GM21723 (cell line): ENCODE measurements at regions not wholly inside any gene's neighbourhood (a gene's known extent, or its start where the extent isn't known, plus 50 kb on each side); places are given as distances from the start of the nearest gene placed in this dataset.
"Not testable (repeated sequence)": the region's sequence is repeated elsewhere in the genome, so short reads cannot be mapped to it uniquely, and the experiment has no call there.

ENCODE experiments used
- ATAC-seq: cut with Tn5 transposase; IDR thresholded peaks from one replicate; pipeline ENCODE4 v1.9.1; 2021; ENCODE audit warnings: mild to moderate bottlenecking, moderate library complexity; ENCODE audit not compliant: unreplicated experiment

DNA sequence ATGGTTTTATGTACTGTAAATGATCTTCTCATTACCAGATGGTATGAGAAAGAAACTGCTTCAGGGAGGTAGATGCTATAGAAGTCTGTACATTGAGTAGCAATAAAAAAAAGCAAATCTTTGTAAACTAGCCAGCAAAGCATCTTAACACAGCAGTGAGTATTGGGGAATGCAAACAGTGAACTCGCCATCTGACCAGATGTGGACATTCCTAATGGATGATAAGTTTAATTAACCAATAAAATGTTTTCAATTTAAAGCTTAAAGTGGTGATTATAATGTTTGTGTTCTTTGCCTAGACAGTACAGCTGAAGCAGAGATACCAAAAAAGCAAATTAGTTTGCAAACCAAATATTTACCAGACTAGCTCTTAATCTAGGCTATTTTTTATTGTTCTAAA is 1144.2 kb downstream of the FAT4 start:
- no peak for ATAC-seq

DNA sequence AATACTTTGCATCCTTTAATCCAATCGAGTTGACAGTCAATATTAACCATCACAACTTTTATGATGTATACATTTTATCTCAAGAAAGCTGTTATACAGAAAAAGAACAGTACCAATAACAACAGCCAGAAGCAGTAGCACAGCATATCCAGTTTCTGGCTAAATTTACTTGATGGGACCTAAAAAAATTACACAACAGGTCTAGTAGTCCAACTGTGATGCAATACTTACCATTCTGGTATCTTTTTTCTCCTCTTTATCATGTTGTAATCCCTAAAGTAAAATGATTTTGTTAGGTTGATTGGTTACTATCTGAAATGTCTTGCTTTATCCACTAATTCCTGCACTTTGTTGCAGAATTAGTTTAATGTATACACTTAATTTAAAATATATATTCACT is 1150.6 kb downstream of the FAT4 start:
- no peak for ATAC-seq

DNA sequence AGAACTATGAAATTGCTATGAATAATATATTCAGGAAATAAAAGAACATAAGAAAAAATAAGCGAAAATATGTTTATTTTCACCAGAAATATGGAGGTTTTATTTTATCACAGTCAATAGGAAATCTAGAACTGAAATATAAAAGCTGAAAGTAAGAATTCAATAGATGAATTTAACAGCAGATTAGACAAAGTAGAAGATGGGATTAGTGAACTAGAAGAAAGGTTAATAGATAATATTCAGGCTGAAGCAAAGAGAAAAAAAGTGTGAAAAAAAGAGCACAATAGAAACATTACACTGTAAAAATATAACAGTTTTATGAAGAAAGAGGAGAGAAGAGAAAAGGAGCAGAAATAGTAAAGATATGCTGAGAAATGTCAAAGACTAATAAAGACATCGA is 1152.1 kb downstream of the FAT4 start:
- ATAC-seq = no peak

DNA sequence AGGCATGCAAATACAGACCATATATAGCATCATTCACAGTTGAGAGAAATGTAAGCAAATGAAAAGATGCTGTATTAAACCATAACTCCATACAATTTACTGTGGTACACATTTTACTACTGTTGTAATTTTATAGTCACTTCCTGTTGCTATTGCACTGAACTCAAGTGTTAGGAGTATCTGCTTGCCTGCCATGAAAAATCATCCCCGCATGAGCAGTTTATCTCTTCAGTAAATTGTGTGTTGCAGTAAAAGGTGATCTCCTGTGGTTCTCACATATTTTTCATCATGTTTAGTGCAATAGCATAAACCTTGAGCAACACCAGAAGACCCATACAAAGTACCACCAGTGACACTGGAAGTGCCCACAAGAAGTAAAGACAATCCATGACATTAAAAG is 1153.4 kb downstream of the FAT4 start:
- ATAC-seq = no peak

DNA sequence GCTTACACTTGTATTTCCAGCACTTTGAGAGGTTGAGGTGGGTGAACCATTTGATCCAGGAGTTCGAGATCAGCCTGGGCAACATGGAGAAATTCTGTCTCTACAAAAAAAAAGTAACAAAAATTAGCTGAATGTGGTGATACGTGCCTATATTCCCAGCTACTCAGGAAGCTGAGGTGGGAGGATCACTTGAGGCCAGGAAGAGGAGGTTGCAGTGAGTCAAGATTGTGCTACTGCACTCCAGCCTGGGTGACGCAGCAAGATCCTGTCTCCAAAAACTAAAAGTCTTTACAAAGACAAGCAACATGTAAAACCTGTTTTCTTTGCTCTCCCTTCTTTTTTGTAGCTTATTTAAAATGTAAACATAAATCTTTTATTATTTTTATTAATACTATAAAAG is 1156.1 kb downstream of the FAT4 start:
- ATAC-seq = no peak

DNA sequence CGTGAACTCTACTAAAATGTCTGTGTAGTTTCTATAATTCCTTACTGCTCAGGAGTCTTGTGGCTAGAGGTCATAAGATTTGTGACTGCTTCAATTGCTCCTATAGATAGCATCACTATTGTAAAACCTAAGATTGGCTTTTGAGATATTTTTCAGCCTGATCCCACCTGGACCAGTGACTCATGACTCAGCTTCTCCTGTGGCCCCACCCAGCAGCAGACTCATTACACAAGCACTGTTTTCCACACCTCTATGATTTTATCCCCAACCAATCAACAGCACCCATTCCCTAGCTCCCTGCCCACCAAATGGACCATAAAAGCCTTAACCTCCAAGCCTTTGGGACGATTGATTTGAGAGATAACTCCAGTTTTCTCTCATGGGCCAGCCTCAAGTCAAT is 1157.0 kb upstream of the INTU start:
- ATAC-seq = no peak

DNA sequence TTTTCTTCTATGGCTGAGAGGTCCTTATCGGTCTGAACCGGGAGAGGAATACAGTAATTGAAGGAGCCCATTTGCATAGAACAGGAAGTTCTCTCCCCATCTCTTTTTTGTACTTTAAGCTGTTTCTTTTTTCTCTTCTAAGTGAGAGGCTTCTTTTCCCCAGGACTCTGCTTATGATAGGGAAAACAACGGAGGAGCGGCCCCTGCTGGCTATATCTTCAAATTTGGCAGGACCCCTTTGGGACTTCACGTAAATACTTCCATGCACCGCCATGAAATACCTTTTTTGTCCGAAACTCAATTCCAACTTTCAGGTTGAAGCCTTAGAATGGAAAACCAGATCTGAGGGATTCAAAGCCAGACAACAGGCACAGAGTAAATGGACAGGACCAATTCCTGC is 1153.0 kb upstream of the INTU start:
- no peak for ATAC-seq

DNA sequence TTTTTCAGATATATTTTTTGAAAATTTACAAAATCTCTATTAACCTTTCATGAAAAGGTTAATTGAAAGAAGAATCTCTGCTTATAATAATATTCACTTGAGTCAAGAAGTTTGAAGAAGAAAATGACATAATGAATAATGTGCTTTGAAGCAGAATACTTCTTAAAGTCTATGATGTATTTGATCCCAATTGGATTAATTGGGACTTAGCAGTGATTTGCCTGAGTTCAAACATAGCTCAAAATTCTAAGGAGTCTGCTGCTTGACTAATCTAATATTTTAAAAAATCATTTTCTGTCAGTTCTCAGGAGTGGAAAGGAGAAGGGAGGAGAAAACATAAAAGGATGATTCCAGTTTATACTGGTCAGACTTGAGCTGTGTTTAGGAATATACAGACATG is 1150.4 kb upstream of the INTU start:
- ATAC-seq = no peak

DNA sequence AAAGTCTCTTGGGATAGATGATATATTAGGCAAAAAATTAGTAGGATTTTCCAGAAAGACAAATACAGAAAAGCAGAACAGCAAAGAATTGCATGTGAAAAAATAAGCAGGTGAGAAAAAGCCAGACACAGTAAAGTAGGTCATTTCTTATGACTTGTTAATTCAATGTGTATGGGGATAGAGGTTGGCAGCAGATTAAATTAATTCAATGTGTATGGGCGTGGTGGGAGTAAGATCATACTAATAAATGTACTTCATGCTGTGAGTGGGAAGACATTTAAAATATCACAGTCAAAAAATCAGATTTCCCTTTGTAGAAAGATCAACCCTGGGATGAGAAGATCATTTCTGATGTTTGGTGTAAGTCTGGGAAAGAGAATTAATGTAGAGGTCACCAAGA is 1146.4 kb upstream of the INTU start:
- no peak for ATAC-seq

DNA sequence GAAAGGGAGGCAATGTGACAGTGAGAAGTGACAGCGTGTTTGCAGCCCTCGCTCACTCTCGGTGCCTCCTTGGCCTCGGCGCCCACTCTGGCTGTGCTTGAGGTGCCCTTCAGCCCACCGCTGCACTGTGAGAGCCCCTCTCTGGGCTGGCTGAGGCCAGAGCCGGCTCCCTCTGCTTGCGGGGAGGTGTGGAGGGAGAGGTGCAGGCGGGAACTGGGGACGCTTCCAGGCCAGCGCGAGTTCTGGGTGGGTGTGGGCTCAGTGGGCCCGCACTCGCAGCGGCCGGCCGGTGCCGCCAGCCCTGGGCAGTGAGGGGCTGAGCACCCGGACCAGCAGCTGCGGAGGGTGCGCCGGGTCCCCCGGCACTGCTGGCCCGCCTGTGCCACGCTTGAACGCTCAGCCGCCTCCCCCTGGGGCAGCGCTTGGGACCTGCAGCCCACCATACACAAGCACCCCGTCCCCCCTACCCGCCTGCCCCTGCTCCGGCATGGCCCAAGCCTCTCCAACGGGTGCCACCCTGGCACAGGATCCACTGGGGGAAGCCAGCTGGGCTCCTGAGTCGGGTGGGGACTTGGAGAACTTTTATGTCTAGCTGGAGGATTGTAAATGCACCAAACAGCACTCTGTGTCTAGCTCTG is 1142.8 kb upstream of the INTU start:
- ATAC-seq = no peak

DNA sequence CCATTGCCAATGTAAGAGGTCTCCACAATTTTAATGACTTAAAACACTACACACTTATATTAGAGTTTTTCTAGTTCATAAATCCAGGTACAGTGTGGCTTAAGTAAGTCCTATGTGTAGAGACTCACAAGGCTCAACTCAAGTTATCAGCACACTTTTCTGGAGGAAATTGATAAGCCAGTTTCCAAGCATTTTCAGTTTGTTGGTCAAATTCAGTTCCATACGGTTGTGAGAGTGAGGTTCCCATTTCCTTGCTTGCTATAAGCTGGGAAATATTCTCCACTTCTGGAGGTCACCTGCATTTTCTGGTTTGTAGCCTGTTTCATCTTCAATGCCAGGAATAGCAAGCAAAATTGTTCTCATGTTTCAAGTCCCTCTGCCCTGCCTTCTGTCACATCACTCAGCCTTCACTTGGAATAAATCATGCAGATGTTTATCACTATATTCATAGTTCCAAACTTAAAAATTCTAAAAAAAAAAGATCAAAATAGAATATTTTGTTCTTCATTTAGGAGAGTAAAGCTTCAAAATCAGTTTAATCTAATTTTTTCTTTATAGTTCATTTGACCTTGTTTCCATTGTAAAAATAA is 1137.5 kb upstream of the INTU start:
- ATAC-seq = no peak

DNA sequence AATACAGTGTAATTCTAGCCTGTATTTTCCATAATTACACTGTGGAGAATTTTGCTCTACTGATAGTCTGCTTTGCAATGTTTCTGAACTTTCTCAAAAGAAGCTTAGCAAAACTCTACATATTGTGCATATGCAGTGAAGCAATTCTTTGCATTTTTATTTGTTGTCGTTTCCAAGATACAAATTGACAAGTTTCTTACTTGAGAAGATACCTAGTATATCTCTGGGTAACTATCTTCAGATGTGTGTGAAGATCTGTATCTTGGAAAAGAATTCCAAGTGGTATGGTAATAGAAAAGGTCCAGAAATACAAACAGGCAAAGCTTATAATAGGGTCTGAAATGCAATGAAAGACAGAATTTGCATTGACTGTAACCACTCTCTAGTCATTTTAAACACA is 1119.8 kb upstream of the INTU start:
- ATAC-seq = no peak

DNA sequence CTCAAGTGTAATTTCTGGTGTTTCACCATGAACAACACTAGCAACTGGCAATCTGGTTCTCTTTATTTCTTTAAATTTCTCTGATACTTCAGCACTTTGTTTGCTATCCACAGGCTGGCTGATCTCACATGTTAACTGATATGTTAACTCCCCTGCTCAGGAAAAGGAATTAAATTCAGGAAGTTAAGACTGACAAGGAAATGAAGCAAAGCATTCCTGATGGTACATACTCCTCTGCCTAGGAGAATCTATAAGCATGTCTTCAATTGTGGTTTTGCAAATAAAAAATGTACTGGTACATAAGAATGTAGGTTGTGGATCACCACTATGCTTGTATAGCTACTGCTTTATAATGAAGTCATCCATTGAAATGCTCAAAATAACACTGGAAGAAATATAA is 1119.2 kb upstream of the INTU start:
- no peak for ATAC-seq

DNA sequence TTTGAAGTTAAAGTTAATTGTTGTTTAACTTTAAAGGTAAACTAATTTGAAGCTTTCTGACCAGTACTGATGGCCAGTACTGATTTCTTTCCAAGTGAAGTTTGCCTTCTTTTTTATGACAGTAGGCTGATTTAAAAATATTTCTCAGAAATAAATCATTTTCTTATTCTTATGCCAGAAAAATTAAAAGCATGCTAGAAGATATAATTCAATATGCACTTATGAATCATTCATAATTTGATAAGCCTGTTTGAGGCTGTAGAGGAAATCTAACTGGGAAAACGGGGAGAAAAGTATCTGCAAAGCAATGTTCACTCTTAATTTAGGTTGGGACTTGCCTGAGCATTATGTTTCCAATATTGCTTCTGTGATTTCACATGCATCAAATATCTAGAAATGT is 1112.0 kb upstream of the INTU start:
- ATAC-seq = no peak

DNA sequence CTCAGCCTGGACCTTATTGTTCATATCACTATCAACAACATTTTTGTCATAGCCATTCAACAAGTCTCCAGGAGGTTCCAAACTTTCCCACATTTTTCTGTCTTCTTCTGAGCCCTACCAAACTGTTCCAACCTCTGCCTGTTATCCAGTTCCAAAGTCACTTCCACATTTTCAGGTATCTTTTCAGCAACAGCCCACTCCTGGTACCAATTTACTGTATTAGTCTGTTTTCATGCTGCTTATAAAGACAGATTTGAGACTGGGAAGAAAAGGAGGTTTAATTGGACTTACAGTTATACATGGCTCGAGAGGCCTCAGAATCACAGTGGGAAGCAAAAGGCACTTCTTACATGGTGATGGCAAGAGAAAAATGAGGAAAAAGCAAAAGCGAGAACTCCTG is 1107.4 kb upstream of the INTU start:
- not testable (repeated sequence) for ATAC-seq

DNA sequence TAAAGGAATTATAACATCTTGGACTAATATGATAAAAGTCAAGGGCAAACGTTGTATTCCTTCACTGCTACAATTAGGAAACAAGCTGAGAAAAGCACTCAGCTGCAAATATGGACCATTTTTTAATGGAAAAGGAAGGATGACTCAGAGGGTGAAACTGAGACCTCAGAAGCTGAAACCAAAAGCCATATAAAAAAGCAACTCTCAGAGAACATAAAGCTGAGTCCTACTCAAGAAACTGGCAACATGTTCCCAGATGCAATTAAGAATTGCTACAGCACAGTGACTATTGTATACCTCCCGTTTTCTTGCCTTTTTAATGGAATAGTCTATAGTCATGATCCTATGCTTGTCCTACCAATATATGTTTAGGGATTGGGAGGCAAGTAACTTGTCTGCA is 1106.4 kb upstream of the INTU start:
- no peak for ATAC-seq

DNA sequence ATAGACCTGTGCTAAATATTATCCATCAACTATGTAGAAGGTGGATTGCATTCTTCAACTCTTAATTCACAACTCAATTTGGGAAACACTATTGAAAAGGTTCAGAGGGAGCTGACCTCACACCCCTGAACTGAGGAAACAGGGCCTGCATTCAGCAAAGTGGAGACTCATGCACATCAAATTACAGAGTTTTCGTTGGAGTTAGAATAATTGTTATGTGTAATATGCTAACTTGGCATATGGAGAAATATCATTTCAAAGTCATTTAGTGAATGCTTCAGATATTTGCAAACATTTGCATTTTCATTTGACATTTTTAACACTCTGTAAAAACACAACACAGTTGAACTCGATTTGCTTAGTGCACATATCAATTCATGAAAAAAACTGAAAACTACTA is 1102.8 kb upstream of the INTU start:
- no peak for ATAC-seq

DNA sequence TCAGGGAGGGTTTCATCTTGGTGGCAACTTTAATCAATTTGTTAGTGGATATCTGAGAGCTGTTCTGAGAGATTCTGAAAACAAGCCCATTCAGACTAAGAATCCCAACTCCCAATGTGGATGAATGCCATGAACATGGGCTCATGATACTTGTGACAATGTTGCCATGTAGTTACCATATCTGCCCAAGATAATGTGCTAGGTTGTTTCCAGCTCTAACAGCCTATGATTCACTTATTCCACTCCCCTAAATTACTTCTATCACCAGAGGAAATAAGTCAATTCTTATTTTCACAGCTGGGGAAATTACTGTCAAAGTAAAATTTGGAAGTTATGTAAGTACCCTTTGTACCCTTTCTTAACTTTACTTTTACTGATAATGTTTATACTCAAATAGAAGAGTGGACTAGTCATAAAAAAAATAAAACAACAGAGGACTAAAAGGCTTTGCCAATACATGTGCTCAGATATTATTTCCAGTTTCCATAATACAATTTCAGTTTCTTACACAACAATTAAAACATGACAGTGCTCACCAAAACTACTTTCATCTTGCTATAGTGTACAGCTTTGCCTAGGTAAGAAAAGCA is 1101.7 kb upstream of the INTU start:
- ATAC-seq = no peak

DNA sequence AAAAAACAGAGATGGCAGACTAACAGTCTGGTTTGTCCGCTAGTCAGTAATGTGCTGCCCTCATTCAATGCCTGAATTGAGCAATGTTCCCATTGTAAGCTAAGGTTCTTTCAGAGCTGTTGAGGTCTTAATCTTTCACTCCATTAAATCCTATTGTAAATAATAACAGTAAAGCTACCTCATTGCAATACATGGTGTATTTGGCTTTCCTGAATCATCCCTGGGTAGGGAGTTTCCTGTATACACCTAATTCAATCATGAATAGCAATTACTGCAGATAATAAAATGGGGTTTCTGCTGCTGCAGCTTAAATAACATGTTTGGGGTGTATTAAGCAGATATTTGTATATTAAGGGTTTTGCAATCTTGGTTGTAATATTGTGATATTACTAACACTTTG is 1100.2 kb upstream of the INTU start:
- no peak for ATAC-seq

DNA sequence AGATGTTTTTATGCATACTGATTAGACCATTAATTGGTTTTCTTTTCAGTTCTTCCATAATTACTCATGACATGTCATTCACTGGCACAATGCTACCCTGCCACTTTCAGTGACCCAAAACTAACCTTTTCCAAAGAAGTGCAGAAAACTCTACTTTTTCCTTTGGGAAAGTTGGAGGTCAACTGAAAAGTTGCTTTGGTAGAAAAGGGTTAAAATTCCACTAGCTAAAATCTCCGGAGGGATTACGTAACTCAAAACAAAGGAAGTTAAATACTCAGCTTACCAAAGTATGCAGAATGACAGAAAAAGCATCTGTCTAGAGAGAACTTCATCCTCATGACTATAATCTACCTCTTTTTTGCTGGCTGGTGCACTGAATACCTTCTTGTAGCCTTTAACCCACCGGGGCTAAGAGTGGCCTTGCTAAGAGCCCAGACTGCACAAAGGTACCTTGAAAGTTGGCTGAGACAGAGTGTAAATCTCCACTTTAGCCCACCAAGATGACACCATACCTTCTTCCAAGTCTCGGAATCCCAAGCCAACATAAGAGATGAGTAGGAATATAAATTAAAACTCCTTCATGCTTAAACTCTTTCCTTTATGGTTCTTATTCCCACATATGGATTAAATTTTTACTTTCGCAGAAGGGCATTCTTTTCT is 1099.5 kb upstream of the INTU start:
- ATAC-seq = no peak

DNA sequence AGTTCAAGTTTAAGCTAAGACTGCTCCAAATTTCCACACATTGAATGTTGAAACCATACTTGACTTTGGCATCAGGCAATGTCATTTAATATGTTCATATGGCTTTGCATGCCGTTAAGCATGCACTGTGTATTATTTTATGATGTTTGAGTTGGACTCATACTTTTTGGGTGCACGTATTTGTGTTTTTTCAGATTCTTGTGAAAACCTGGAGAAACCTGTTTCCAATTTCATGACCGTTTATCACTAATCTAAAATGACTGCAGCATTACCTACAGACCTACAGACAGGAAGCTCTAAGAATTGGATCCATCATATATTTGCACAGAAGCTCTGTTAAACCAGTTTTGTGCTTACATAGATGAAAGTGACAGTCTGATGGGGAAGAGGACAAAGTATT is 1093.0 kb upstream of the INTU start:
- ATAC-seq = no peak

DNA sequence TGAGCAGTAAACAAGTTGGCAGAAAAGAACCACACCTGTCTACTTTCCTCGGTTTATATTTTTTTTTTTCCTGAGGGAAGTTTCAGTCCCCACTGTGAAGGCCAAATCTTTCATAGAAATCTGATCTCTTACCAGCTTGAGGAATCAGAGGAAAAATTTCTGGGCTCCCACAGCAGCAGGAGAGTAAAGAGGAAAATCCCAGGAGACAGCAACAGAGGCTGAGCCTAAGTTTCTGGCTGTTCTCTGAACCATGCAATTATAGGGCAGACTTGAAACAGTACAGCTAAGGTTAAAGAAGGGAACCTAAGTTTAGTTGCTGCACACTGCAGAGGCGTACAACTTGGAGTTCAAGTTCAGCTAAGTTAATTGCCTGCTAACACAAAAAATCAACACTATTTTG is 1090.9 kb upstream of the INTU start:
- no peak for ATAC-seq
